Effector memory CD8-positive, alpha-beta T cell (primary cell): ENCODE measurements at regions not wholly inside any gene's neighbourhood (a gene's known extent, or its start where the extent isn't known, plus 50 kb on each side); places are given as distances from the start of the nearest gene placed in this dataset.

Experiments
- ATAC-seq: fragments of 150-1000 bp; cut with Tn5 transposase; replicated peaks from 2 replicates; pipeline ENCODE4 v1.10.0; 2021; ENCODE audit warnings: mild to moderate bottlenecking, moderate library complexity
- DNase-seq, 3 experiments: peaks; one replicate each; pipeline ENCODE4 v3.0.0; 2021
- H3K27ac Mint-ChIP-seq, 2 donors: one replicate each; pipeline ENCODE4 v1.8.0; 2022; ENCODE audit warnings: mild to moderate bottlenecking in 2 of 2, mixed read lengths in 2 of 2, moderate library complexity in 2 of 2
- H3K27me3 Mint-ChIP-seq, 2 donors: one replicate each; pipeline ENCODE4 v1.8.0; 2022; ENCODE audit warnings: mixed read lengths in 2 of 2
- H3K36me3 Mint-ChIP-seq: one replicate; pipeline ENCODE4 v1.8.0; 2022; ENCODE audit warnings: mild to moderate bottlenecking, moderate library complexity, mixed read lengths; ENCODE audit not compliant: insufficient read depth
- H3K4me1 Mint-ChIP-seq, 2 donors: one replicate each; pipeline ENCODE4 v1.8.0; 2022; ENCODE audit warnings: low read depth in 2 of 2, mixed read lengths in 2 of 2
- H3K4me3 Mint-ChIP-seq, 2 donors: one replicate each; pipeline ENCODE4 v1.8.0; 2022; ENCODE audit warnings: mild to moderate bottlenecking in 2 of 2, mixed read lengths in 2 of 2, moderate library complexity in 2 of 2
- H3K9me3 Mint-ChIP-seq, 2 donors: one replicate each; pipeline ENCODE4 v1.8.0; 2022; ENCODE audit warnings: mixed read lengths in 2 of 2

DNA sequence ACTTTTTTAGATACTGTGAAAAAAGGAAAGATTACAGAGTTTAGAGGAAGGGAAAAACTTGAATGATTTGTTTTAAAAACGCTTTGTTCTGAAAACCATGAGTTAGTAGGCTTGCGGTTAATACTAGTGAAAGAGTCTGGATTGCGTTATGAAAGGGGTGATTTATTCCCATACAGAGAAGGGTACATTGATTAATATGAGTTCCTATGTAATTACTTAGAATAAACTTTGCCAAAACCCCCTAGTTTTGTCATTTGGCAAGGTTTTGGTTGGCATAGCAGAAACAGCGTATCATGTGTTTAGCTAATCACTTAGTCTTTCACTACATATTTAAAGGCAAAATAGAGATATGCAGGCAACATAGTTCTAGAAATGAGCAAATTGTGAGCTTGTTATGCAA, 91.2 kb upstream of the POT1 start:
- Mint-ChIP-seq H3K36me3 (peaks cover 2% of the 10 kb centered on the region), H3K27me3 (no peaks in the 10 kb centered on the region), H3K4me3 (no peak overlapping the region), H3K9me3 (peaks cover 0 to 6% of the 10 kb centered on the region in 2 donors), H3K27ac (no peak overlapping the region), H3K4me1 (no peaks in the 10 kb centered on the region)
- ATAC-seq (no peak), DNase-seq (no peak)

DNA sequence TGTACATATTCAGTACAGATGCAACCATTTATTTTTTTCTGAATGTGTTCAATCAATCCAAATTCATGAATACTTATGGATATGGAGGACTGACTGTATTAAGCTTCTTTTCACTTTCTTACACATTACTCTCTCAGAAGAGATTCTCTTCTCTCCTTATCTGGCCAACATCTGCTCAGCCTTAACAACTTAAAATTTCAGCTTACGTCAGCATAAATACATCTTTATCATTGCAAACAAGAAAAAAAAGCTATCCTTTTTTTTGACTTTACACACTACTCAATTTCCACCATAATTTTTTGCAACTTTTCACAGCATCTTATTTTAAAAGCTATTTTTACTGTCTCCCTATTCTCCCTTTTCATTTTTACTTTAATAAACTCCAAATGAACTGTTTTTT, 80.9 kb upstream of the POT1 start:
- Mint-ChIP-seq H3K4me3 (no peak overlapping the region), H3K27ac (no peak overlapping the region), H3K9me3 (peaks cover 2 to 8% of the 10 kb centered on the region in 2 donors), H3K36me3 (no peaks in the 10 kb centered on the region), H3K4me1 (no peaks in the 10 kb centered on the region), H3K27me3 (no peaks in the 10 kb centered on the region)
- ATAC-seq (no peak), DNase-seq (no peak)

DNA sequence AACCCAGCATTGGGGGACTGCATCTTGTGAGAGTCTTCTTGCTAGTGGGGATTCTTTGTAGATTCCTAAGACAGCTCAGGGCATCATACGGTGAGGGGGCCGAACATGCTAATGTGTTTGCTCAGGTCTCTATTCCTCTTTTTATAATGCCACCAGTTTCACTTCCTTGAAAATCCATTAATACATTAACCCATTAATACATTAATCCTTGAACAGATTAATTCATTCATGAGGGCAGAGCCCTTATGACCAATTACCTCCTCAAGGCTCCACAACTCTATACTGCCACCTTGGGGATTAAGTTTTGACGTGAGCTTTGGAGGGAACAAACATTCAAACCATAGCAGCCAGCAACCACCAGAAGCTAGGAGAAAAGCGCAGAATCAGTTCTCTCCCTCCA, 67.2 kb upstream of the POT1 start:
- Mint-ChIP-seq H3K27me3 (no peaks in the 10 kb centered on the region), H3K36me3 (no peaks in the 10 kb centered on the region), H3K9me3 (peaks cover 0 to 6% of the 10 kb centered on the region in 2 donors), H3K4me1 (no peaks in the 10 kb centered on the region), H3K27ac (no peak overlapping the region), H3K4me3 (no peak overlapping the region)
- DNase-seq (no peak), ATAC-seq (no peak)

DNA sequence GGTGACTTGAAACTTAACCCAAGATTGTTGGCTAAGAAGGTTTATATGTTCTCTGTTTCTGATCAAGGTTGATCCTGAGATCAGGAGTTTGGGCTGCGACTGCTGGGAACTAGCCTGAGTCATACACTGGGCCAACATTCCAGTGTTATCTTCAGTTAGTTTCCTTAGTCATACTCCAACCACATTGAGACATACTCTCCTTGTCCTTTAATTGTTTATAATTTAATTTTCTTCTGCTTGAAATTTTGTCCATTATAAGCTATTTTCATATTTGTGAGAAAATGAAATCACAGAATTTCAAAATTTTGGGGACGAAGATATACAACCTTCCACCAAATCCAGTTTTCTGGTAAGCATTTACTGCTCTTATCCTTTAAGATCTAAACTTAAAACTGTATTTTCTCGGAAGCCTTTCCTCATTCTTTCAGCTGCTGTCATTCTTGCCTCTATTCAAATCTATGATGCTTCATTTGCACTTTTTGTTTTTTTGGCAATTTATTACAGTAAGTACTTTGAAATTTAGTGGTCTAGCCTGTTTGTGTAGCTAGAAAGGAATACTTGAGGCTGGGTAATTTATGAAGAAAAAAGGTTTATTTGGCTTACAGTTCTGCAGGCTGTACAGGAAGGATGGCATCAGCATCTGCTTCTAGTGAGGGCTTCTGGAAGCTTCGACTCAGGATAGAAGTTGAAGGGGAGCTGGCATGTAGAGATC, 63.4 kb upstream of the POT1 start:
- no peaks in the 10 kb centered on the region for H3K27me3 Mint-ChIP-seq
- H3K36me3 Mint-ChIP-seq, result no peaks in the 10 kb centered on the region
- no peak overlapping the region for H3K4me3 Mint-ChIP-seq
- H3K27ac Mint-ChIP-seq, result no peak overlapping the region
- H3K4me1 Mint-ChIP-seq, result no peaks in the 10 kb centered on the region
- DNase-seq (no peak), ATAC-seq (no peak)
- H3K9me3 Mint-ChIP-seq, result peaks cover 0 to 5% of the 10 kb centered on the region in 2 donors

DNA sequence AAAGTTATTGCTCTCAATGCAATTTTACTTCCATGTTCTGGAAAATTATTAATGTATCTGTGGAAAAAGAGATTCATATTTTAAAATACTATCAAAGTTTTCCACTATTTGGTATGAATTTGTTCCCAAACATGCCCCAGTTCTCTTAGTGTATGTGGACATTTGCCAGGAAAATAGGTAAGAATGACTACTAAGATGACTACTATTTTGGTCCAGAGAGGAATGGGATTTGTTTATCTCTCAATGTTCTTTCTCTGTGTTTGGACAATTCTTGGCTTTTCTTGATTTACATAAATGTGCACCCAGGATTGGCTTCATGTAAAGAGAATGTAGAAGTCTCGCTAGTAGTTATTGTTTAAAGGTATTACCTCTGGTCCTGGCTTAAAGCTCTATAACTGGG, 60.3 kb upstream of the POT1 start:
- no peaks in the 10 kb centered on the region for H3K4me1 Mint-ChIP-seq
- no peaks in the 10 kb centered on the region for H3K36me3 Mint-ChIP-seq
- peaks cover 0 to 5% of the 10 kb centered on the region in 2 donors for H3K9me3 Mint-ChIP-seq
- no peak for ATAC-seq
- H3K27ac Mint-ChIP-seq, result no peak overlapping the region
- DNase-seq, result no peak
- H3K27me3 Mint-ChIP-seq, result no peaks in the 10 kb centered on the region
- H3K4me3 Mint-ChIP-seq, result no peak overlapping the region
